Adrenal gland (tissue), 5 donors: ENCODE measurements at regions not wholly inside any gene's neighbourhood (a gene's known extent, or its start where the extent isn't known, plus 50 kb on each side); places are given as distances from the start of the nearest gene placed in this dataset.

Source experiments
- CTCF ChIP-seq, 6 experiments: fragments of 450-650 bp in 4 of 6; fragments of 200-600 bp in 2 of 6; sonication (generic) in 1 of 6; IDR thresholded peaks; 1 replicate in 5 of 6; 2 replicates in 1 of 6; pipeline versions ENCODE4 v1.5.1 to v1.8.0; 2016 to 2021; ENCODE audit warnings: antibody characterized with exemption in 6 of 6, mild to moderate bottlenecking in 2 of 6, moderate library complexity in 1 of 6
- POLR2A ChIP-seq, 2 donors: fragments of 450-650 bp; IDR thresholded peaks; one replicate each; pipeline ENCODE4 v1.6.1; 2017; ENCODE audit warnings: antibody characterized with exemption in 2 of 2, mild to moderate bottlenecking in 2 of 2, moderate library complexity in 1 of 2
- donor health status: DM: no; HTN: no; CAD: no.

GRCh38 chr13:107104631-107105030, 536.7 kb upstream of the ARGLU1 start:
- TF ChIP-seq CTCF (IDR thresholded peaks at IDR 0.05) (no peak), POLR2A (IDR thresholded peaks at IDR 0.05) (no peak)
